H7 (cell line): ENCODE measurements at regions not wholly inside any gene's neighbourhood (a gene's known extent, or its start where the extent isn't known, plus 50 kb on each side); places are given as distances from the start of the nearest gene placed in this dataset.

Source experiments
- DNase-seq: peaks from one replicate; pipeline ENCODE4 v3.0.0; 2012
- H3K27me3 ChIP-seq: 2 replicates; pipeline ENCODE4 v1.6.0; 2011; ENCODE audit warnings: mild to moderate bottlenecking, low read length; ENCODE audit not compliant: control insufficient read depth, insufficient read depth
- H3K36me3 ChIP-seq: replicated peaks from 2 replicates; pipeline ENCODE4 v1.5.1; 2011; ENCODE audit warnings: low read length; ENCODE audit not compliant: control insufficient read depth, insufficient read depth
- H3K4me3 ChIP-seq: 2 replicates; pipeline ENCODE4 v1.5.1; 2011; ENCODE audit warnings: low read depth, mild to moderate bottlenecking, control low read depth, low read length, moderate library complexity; ENCODE audit not compliant: insufficient read depth

- Histone ChIP-seq H3K36me3 (no peaks in the 10 kb centered on the region), H3K4me3 (no peak overlapping the region), H3K27me3 (no peaks in the 10 kb centered on the region)
- no peak for DNase-seq
Observed at GRCh38 chr6:104633125-104633524, 226.6 kb downstream of the HACE1 start.

GRCh38 chr6:104632588-104632987, 227.1 kb downstream of the HACE1 start:
- Histone ChIP-seq H3K27me3 (no peaks in the 10 kb centered on the region), H3K36me3 (no peaks in the 10 kb centered on the region), H3K4me3 (no peak overlapping the region)
- DNase-seq = no peak

- no peaks in the 10 kb centered on the region for H3K36me3 ChIP-seq
- no peak for DNase-seq
- no peaks in the 10 kb centered on the region for H3K27me3 ChIP-seq
- no peak overlapping the region for H3K4me3 ChIP-seq
Observed at GRCh38 chr6:104630955-104631354, 228.8 kb downstream of the HACE1 start.

- Histone ChIP-seq H3K36me3 (no peaks in the 10 kb centered on the region), H3K4me3 (no peak overlapping the region), H3K27me3 (no peaks in the 10 kb centered on the region)
- DNase-seq = no peak
Observed at GRCh38 chr6:104630522-104630921, 229.2 kb downstream of the HACE1 start.

GRCh38 chr6:104629826-104630225, 229.9 kb downstream of the HACE1 start:
- Histone ChIP-seq H3K4me3 (no peak overlapping the region), H3K36me3 (no peaks in the 10 kb centered on the region), H3K27me3 (no peaks in the 10 kb centered on the region)
- no peak for DNase-seq

- no peak overlapping the region for H3K4me3 ChIP-seq
- H3K36me3 ChIP-seq = no peaks in the 10 kb centered on the region
- no peak for DNase-seq
- no peaks in the 10 kb centered on the region for H3K27me3 ChIP-seq
Observed at GRCh38 chr6:104625536-104625935, 234.2 kb downstream of the HACE1 start.

GRCh38 chr6:104623052-104623690, 236.5 kb downstream of the HACE1 start:
- peak; percentile 4 for DNase-seq
- Histone ChIP-seq H3K27me3 (no peaks in the 10 kb centered on the region), H3K4me3 (no peak overlapping the region), H3K36me3 (no peaks in the 10 kb centered on the region)

GRCh38 chr6:104621396-104621795, 238.3 kb downstream of the HACE1 start:
- no peaks in the 10 kb centered on the region for H3K36me3 ChIP-seq
- DNase-seq = no peak
- no peaks in the 10 kb centered on the region for H3K27me3 ChIP-seq
- no peak overlapping the region for H3K4me3 ChIP-seq

GRCh38 chr6:104617591-104617990, 242.1 kb downstream of the HACE1 start:
- H3K36me3 ChIP-seq = no peaks in the 10 kb centered on the region
- DNase-seq = no peak
- no peaks in the 10 kb centered on the region for H3K27me3 ChIP-seq
- H3K4me3 ChIP-seq = no peak overlapping the region

GRCh38 chr6:104614394-104614793, 245.3 kb downstream of the HACE1 start:
- Histone ChIP-seq H3K4me3 (no peak overlapping the region), H3K27me3 (no peaks in the 10 kb centered on the region), H3K36me3 (no peaks in the 10 kb centered on the region)
- DNase-seq = no peak

- Histone ChIP-seq H3K4me3 (no peak overlapping the region), H3K27me3 (no peaks in the 10 kb centered on the region), H3K36me3 (no peaks in the 10 kb centered on the region)
- no peak for DNase-seq
Observed at GRCh38 chr6:104613416-104614001, 246.2 kb downstream of the HACE1 start.

GRCh38 chr6:104612541-104612940, 247.2 kb downstream of the HACE1 start:
- H3K4me3 ChIP-seq = no peak overlapping the region
- H3K36me3 ChIP-seq = no peaks in the 10 kb centered on the region
- no peak for DNase-seq
- no peaks in the 10 kb centered on the region for H3K27me3 ChIP-seq

- no peak for DNase-seq
Observed at GRCh38 chr6:104608101-104608500, 251.6 kb downstream of the HACE1 start.

GRCh38 chr6:104607501-104607900, 252.2 kb downstream of the HACE1 start:
- no peak for DNase-seq
- Histone ChIP-seq H3K4me3 (no peak overlapping the region), H3K27me3 (no peaks in the 10 kb centered on the region), H3K36me3 (no peaks in the 10 kb centered on the region)

More at GRCh38 chr6:104608101-104608500, 251.6 kb downstream of the HACE1 start:
- Histone ChIP-seq H3K4me3 (no peak overlapping the region), H3K27me3 (no peaks in the 10 kb centered on the region), H3K36me3 (no peaks in the 10 kb centered on the region)

GRCh38 chr6:104606361-104606760, 253.4 kb downstream of the HACE1 start:
- no peak for DNase-seq
- H3K36me3 ChIP-seq = no peaks in the 10 kb centered on the region
- H3K27me3 ChIP-seq = no peaks in the 10 kb centered on the region
- H3K4me3 ChIP-seq = no peak overlapping the region

GRCh38 chr6:104604685-104605084, 255.0 kb downstream of the HACE1 start:
- Histone ChIP-seq H3K4me3 (no peak overlapping the region), H3K27me3 (no peaks in the 10 kb centered on the region), H3K36me3 (no peaks in the 10 kb centered on the region)
- DNase-seq = no peak
